Mononuclear cell (primary cell): ENCODE measurements at regions not wholly inside any gene's neighbourhood (a gene's known extent, or its start where the extent isn't known, plus 50 kb on each side); places are given as distances from the start of the nearest gene placed in this dataset.

Experiments used
- H3K27me3 ChIP-seq: 2 replicates; pipeline ENCODE4 v1.6.0; 2011; ENCODE audit warnings: low read length, control low read depth; ENCODE audit not compliant: insufficient read depth
- H3K4me1 ChIP-seq: 2 replicates; pipeline ENCODE4 v1.5.1; 2011; ENCODE audit warnings: mild to moderate bottlenecking, low read length, control low read depth; ENCODE audit not compliant: insufficient read depth
- H3K4me3 ChIP-seq: 2 replicates; pipeline ENCODE4 v1.5.1; 2011; ENCODE audit warnings: mild to moderate bottlenecking, low read length, moderate library complexity
- H3K9me3 ChIP-seq: 2 replicates; pipeline ENCODE4 v1.5.1; 2011; ENCODE audit warnings: low read depth, mild to moderate bottlenecking, control low read depth, low read length

GRCh38 chr11:10641912-10642697 lies 51.5 kb downstream of the IRAG1 start:
- H3K4me1 ChIP-seq: peaks cover 52% of the 10 kb centered on the region

DNA sequence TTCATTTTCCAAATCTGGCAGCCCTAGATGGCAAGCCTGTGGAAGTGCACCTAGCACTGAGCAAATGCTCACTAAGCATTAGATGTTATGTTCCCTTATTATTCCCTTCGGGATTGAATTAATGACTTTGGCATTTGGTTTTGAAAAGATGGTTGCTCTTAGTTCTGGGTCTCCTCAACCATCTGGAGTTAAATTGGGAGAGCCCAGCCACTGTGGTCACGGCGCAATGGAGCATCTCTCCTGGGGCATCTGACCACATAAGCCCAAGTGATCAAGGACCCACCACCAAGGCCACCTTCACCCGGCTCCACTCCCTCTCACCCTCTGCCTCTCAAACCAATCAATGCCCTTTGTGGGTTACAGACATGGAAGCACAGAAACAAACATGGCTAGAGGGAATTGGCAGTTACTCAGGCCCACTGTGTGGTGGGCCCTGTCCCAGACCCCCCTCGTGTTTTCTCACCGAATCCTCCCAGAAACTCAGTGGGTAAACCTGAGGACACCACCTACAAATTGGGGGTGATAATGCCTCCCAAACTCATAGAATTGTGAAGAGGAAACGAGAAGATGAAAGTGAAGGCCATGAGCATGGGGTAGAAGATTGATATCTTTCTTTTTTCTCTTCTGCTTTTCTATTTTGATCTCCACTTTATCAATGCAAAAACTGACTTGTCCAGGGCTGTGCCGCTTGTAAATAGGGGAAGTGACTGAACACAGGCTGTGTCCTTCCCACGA lies 52.2 kb downstream of the IRAG1 start:
- Histone ChIP-seq H3K4me1 (peaks cover 46% of the 10 kb centered on the region), H3K9me3 (no peaks in the 10 kb centered on the region), H3K27me3 (no peaks in the 10 kb centered on the region), H3K4me3 (no peak overlapping the region)

More at GRCh38 chr11:10641912-10642697, 51.5 kb downstream of the IRAG1 start:
- H3K4me3 ChIP-seq: no peak overlapping the region
- no peaks in the 10 kb centered on the region for H3K9me3 ChIP-seq
- H3K27me3 ChIP-seq: no peaks in the 10 kb centered on the region

GRCh38 chr11:10640308-10640707 lies 53.2 kb downstream of the IRAG1 start:
- Histone ChIP-seq H3K9me3 (no peaks in the 10 kb centered on the region), H3K4me1 (peaks cover 46% of the 10 kb centered on the region), H3K27me3 (no peaks in the 10 kb centered on the region), H3K4me3 (no peak overlapping the region)

GRCh38 chr11:10639350-10639749 lies 54.2 kb downstream of the IRAG1 start:
- Histone ChIP-seq H3K4me1 (peaks cover 46% of the 10 kb centered on the region), H3K9me3 (no peaks in the 10 kb centered on the region), H3K4me3 (no peak overlapping the region), H3K27me3 (no peaks in the 10 kb centered on the region)

- H3K4me1 ChIP-seq: peaks cover 46% of the 10 kb centered on the region
- no peaks in the 10 kb centered on the region for H3K9me3 ChIP-seq
- no peak overlapping the region for H3K4me3 ChIP-seq
- no peaks in the 10 kb centered on the region for H3K27me3 ChIP-seq
Observed at GRCh38 chr11:10638316-10638925, 55.1 kb downstream of the IRAG1 start.

DNA sequence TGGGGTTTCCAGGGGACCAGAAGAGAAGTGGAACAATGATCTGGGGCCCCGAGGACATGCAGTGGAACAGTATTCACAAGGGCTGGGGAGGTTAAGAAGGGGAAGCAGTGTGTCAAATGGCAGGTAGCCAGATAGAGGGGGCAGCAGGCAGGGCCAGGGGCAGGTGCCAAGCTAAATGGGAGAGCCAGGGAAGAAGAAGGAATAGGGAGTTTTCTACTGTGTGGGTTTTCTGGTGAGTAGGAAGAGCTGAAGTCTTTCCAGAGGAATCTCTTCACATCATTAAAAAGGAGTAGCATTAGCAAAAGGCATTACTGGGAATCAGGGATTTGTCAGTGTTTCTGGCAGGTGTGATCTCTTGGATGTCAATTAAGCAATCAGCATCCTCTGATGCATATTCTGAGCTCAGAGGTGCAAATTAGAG lies 55.8 kb downstream of the IRAG1 start:
- Histone ChIP-seq H3K9me3 (no peaks in the 10 kb centered on the region), H3K4me3 (no peak overlapping the region), H3K4me1 (peaks cover 45% of the 10 kb centered on the region), H3K27me3 (no peaks in the 10 kb centered on the region)

DNA sequence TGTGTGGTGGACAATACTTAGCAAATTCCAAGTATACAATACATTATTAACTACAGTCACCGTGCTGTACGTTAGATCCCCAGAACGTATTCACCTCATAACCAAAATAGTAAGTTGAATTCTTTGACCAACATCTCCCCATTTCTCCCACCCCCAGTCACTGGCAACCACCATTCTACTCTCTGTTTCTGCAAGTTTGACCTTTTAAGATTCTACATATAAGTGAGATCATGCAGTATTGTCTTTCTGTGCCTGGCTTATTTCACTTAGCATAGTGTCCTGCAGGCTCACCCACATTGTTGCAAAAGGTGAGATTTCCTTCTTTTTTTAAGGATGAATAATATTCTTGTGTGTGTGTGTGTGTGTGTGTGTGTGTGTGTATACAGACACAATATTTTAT lies 59.1 kb downstream of the IRAG1 start:
- H3K4me1 ChIP-seq: peaks cover 12% of the 10 kb centered on the region
- H3K27me3 ChIP-seq: no peaks in the 10 kb centered on the region
- H3K9me3 ChIP-seq: no peaks in the 10 kb centered on the region
- no peak overlapping the region for H3K4me3 ChIP-seq

- Histone ChIP-seq H3K27me3 (no peaks in the 10 kb centered on the region), H3K4me1 (peaks cover 12% of the 10 kb centered on the region), H3K9me3 (no peaks in the 10 kb centered on the region), H3K4me3 (no peak overlapping the region)
Observed at GRCh38 chr11:10633261-10633660, 60.3 kb downstream of the IRAG1 start.

DNA sequence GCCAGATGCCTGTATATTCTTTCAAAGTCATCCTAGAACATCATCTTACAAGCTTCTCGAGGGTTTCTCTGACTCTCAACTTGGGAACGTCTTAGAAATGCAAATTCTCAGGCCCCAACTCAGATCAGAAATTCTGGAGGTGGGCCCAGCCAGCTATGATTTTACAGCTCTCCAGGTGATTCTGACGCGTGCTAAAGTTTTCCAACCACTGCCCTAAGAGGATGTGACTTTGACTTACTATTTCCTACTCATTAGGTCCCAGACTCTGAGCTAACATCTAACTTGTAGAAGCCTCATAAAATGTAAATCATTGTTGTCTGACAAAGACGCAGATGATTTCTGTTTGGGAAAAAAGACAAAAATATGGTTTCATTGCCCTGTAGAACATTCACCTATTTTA lies 61.1 kb downstream of the IRAG1 start:
- Histone ChIP-seq H3K4me3 (no peak overlapping the region), H3K9me3 (no peaks in the 10 kb centered on the region), H3K27me3 (no peaks in the 10 kb centered on the region), H3K4me1 (peaks cover 14% of the 10 kb centered on the region)

GRCh38 chr11:10631761-10632160 lies 61.8 kb downstream of the IRAG1 start:
- Histone ChIP-seq H3K4me1 (peaks cover 10% of the 10 kb centered on the region), H3K9me3 (no peaks in the 10 kb centered on the region), H3K27me3 (no peaks in the 10 kb centered on the region), H3K4me3 (no peak overlapping the region)

- H3K27me3 ChIP-seq: no peaks in the 10 kb centered on the region
- no peak overlapping the region for H3K4me3 ChIP-seq
- no peaks in the 10 kb centered on the region for H3K9me3 ChIP-seq
- peaks cover 23% of the 10 kb centered on the region for H3K4me1 ChIP-seq
Observed at GRCh38 chr11:10629411-10630002, 61.0 kb upstream of the LYVE1 start.

DNA sequence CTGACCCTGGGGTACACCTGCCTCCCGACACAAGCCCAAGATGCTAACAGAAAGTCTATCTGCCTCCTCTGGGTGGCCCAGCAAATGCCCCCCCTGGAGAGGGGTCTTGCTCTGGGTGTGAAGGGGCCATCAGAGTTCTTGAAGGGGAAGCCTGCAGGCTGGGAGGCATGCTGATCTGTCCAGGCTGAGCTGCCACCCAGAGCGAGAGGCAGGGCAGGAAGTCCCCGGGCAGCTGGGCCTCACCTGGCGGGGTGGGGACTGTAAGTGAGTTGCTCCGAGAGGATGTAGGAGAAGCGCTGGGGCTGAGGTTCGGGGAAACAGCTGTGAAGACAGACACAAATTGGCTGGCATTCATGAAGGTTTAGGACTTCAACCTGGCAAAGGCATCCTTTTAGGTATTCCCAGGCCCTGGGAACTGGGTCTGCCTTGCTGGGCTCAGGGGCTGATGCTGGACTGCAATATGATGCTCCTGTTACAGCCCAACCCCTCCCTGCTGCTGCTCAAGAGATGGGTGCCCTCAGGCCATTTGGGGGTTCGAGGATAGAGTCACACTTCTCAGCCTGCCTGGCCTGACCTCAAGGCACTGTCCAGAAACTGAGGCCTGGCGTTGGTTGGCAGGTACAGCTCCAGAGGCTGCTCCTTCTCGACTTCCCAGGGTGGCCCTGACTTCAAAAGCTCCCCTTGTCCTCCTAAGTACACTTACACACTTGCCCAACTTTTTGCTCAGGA lies 60.2 kb upstream of the LYVE1 start:
- Histone ChIP-seq H3K27me3 (no peaks in the 10 kb centered on the region), H3K4me1 (peaks cover 31% of the 10 kb centered on the region), H3K4me3 (no peak overlapping the region), H3K9me3 (no peaks in the 10 kb centered on the region)

DNA sequence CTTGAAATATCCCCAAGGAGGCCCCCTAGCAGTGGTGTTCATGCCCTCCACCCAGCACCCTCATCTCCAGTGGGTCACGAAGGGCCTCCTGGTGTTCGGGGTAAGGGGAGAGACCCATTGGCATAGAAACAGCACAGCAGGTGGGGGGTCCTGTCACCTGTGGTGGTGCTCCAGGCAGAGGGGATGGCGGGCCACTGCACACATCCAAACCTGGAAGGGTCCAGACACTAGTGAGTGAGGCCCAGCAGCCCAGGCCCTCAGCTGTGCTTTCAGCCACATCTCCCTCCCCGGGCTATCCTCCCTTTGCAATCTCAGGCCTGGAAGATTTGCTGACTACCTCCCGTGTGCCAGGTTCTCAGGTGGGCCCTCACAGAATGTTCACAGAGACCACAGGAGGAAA lies 59.4 kb upstream of the LYVE1 start:
- Histone ChIP-seq H3K9me3 (no peaks in the 10 kb centered on the region), H3K4me1 (peaks cover 40% of the 10 kb centered on the region), H3K4me3 (no peak overlapping the region), H3K27me3 (no peaks in the 10 kb centered on the region)

DNA sequence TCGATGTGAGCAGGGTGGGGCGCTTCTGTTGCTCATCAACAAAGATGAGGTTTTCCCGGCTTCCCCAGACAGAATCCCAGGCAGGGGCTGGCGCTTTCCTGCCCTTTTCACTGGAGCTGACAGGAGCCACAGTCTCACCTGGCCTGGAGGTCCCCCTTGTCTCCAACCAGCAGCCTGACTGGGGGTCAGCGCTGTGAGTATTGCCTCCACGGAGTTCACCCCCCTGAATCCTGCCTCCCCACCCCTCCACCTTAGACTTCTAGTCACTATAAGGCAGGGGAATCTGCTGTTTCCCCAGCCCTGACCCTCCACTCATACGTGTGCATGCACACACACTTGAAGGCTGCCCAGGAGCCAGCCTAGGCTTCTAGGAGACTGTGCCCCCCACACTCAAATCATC lies 58.8 kb upstream of the LYVE1 start:
- Histone ChIP-seq H3K27me3 (no peaks in the 10 kb centered on the region), H3K9me3 (no peaks in the 10 kb centered on the region), H3K4me1 (peaks cover 45% of the 10 kb centered on the region), H3K4me3 (no peak overlapping the region)

DNA sequence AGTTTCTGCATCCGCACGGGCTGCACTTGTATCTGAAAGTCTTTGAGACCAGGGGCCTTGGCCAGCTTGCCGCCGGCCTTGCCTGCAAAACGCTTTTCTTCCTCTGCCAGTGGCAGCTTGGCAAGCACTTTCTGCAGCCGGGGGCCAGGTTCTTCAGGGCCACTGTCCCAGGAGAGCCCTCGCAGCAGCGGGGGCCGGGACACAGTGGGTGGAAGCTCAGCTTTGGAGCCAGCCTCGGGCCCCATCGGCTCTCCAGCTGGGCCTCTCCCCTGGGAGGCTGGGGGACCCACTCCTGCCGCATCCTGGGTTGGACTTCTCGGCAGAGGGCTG lies 57.5 kb upstream of the LYVE1 start:
- H3K27me3 ChIP-seq: no peaks in the 10 kb centered on the region
- H3K4me1 ChIP-seq: peaks cover 56% of the 10 kb centered on the region
- no peak overlapping the region for H3K4me3 ChIP-seq
- H3K9me3 ChIP-seq: no peaks in the 10 kb centered on the region
